ENCODE measurements at regions not wholly inside any gene's neighbourhood (a gene's known extent, or its start where the extent isn't known, plus 50 kb on each side); places are given as distances from the start of the nearest gene placed in this dataset.

DNA sequence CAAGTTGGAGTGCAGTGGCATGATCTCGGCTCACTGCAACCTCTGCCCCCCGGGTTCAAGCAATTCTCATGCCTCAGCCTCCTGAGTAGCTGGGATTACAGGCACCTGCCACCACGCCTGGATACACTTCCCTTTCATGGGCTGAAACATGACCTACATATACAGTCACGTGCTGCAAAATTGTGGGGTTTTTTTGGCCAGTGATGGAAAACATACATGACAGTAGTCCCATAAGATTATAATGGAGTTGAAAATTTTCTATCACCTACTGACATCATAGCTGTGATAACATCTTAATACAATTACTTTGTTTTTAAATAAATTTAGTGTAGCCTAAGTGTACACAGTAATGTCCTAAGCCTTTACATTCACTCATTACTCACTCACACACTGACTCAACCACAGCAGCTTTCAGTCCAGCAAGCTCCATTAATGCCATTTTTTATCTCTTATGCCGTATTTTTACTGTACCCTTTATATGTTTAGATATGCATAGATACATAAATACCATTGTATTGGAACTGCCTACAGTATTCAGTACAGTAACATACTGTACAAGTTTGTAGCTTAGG is 79.9 kb upstream of the TMEM196 start:
- DNase-seq (ENCODE audit: low read depth) = no peak

DNA sequence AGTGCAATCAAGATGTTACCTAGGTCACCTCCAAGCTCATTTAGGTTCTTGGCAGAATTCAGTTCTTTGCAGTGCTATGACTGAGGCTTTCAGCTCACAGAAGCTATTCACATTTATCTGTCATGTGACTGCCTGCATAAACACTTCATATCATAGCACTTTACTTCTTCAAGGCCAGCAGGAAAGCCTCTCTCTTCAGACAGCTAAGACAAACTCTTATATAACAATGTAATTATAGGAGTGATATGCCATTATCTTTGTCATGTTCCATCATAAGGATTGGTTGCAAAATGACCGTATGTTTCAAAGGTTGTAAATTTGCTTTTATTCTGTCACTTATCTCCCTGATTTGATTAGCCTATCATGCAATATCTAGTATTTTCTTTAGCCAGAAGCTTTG is 78.8 kb upstream of the TMEM196 start:
- no peak for DNase-seq (ENCODE audit: low read depth)

DNA sequence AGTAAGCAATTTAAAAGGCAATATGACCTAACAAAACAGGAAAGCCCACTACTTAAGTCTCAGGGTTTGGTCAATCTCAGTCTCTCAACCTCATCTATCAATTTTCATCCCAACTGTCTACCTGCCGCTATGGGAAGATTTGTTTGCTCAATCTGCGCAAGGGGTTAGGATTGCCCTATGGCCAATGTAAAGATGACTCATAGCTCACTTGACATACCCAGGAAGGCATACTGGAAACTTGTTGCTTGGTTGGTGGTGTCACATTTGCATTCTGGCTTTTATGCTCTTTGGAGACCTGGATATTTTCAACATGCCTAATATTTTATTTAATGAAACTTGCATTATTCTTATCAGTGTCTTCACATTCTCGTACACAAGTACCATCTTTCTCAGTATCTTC is 78.1 kb upstream of the TMEM196 start:
- no peak for DNase-seq (ENCODE audit: low read depth)

DNA sequence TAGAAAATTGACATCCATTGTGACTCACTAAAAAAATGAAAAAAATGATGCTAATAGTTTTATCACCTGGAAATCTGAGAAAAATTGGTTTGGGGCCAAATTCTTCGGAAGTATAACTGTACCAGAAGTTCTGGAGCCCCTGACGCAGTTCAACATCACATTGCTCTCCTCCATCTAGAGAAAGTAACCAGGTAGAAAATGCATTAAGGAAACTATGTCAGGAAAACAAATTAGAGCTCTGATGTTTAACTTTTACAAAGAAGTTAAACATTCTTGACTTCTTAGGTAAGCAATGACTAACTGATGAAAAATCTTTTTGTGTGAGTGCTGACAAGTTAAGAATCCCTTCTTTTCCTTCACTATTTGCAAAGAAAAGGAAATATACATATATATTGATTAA is 61.1 kb upstream of the TMEM196 start:
- no peak for DNase-seq (ENCODE audit: low read depth)

DNA sequence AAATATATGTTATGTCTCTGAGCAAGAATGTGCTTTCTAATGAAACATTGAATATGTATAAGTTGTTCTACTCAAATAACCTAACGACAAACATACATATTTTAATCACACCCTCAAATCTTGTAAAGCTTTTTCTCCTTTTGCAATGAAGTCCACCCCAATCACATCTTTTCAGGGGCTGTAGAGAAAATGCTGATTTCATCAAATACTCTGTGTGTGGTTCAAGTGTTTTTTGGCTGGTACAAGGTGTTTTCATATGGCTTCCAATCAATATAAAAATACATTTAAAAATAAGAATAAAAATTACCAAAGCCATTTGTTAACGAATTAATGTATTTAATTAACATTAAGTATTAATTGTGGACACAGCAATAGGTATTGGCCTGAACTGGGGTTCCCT is 57.2 kb upstream of the TMEM196 start:
- DNase-seq (ENCODE audit: low read depth) = no peak
